Neural progenitor cell (in vitro differentiated cells): ENCODE measurements at regions not wholly inside any gene's neighbourhood (a gene's known extent, or its start where the extent isn't known, plus 50 kb on each side); places are given as distances from the start of the nearest gene placed in this dataset.

Experiments
- DNase-seq: peaks from one replicate; pipeline ENCODE4 v3.0.0-alpha.2; 2016; ENCODE audit warnings: low spot score
- H2AFZ ChIP-seq: fragments of 200-600 bp; sonication (generic); replicated peaks from 2 replicates; pipeline ENCODE4 v1.6.1; 2016; ENCODE audit warnings: antibody characterized with exemption
- H3F3A ChIP-seq: fragments of 200-600 bp; sonication (generic); 2 replicates; pipeline ENCODE4 v1.6.1; 2016; ENCODE audit warnings: antibody characterized with exemption, low read depth
- H3K27ac ChIP-seq: fragments of 200-600 bp; sonication (generic); 2 replicates; pipeline ENCODE4 v1.5.1; 2016; ENCODE audit warnings: mild to moderate bottlenecking
- H3K27me3 ChIP-seq: fragments of 200-600 bp; sonication (generic); 2 replicates; pipeline ENCODE4 v1.6.1; 2016; ENCODE audit warnings: mild to moderate bottlenecking, moderate library complexity
- H3K36me3 ChIP-seq: fragments of 200-600 bp; sonication (generic); 2 replicates; pipeline ENCODE4 v1.5.1; 2016
- H3K4me1 ChIP-seq: fragments of 200-600 bp; sonication (generic); 2 replicates; pipeline ENCODE4 v1.6.1; 2016; ENCODE audit warnings: mixed run types
- H3K4me2 ChIP-seq: fragments of 200-600 bp; sonication (generic); 2 replicates; pipeline ENCODE4 v1.6.1; 2016
- H3K4me3 ChIP-seq: fragments of 200-600 bp; sonication (generic); 2 replicates; pipeline ENCODE4 v1.5.1; 2016
- H3K79me2 ChIP-seq: fragments of 200-600 bp; sonication (generic); 2 replicates; pipeline ENCODE4 v1.6.1; 2016; ENCODE audit warnings: low read depth
- H3K9ac ChIP-seq: fragments of 200-600 bp; sonication (generic); 2 replicates; pipeline ENCODE4 v1.6.1; 2016
- H3K9me3 ChIP-seq: fragments of 200-600 bp; sonication (generic); 2 replicates; pipeline ENCODE4 v1.5.1; 2016; ENCODE audit warnings: low read depth
- H4K20me1 ChIP-seq: fragments of 200-600 bp; sonication (generic); 2 replicates; pipeline ENCODE4 v1.6.1; 2016; ENCODE audit warnings: low read depth
- H3K27ac Mint-ChIP-seq: 3 replicates; pipeline ENCODE4 v1.8.0; 2021; ENCODE audit warnings: mixed read lengths
- H3K27me3 Mint-ChIP-seq: 2 replicates; pipeline ENCODE4 v1.8.0; 2022; ENCODE audit warnings: low read depth, mild to moderate bottlenecking, inconsistent platforms, moderate library complexity, mixed read lengths; ENCODE audit not compliant: insufficient read depth
- H3K36me3 Mint-ChIP-seq: 3 replicates; pipeline ENCODE4 v1.8.0; 2021; ENCODE audit warnings: mixed read lengths
- H3K4me1 Mint-ChIP-seq: 3 replicates; pipeline ENCODE4 v1.8.0; 2021; ENCODE audit warnings: mixed read lengths
- H3K4me3 Mint-ChIP-seq: 3 replicates; pipeline ENCODE4 v1.8.0; 2021; ENCODE audit warnings: mild to moderate bottlenecking, moderate library complexity, mixed read lengths
- H3K9me3 Mint-ChIP-seq: 3 replicates; pipeline ENCODE4 v1.8.0; 2020; ENCODE audit warnings: mixed read lengths
- EZH2 ChIP-seq: fragments of 200-600 bp; sonication (generic); IDR thresholded peaks from 2 replicates; pipeline ENCODE4 v1.6.1; 2017; ENCODE audit warnings: antibody characterized with exemption, mild to moderate bottlenecking, moderate library complexity
- EZH2phosphoT487 ChIP-seq: fragments of 200-600 bp; sonication (generic); IDR thresholded peaks from 2 replicates; pipeline ENCODE4 v1.6.1; 2017; ENCODE audit warnings: antibody characterized with exemption
- TF ChIP-seq, protein P1 (sequence below): fragments of 200-600 bp; sonication (generic); IDR thresholded peaks from 2 replicates; pipeline ENCODE4 v1.5.1; 2017; ENCODE audit warnings: antibody characterized with exemption, mild to moderate bottlenecking

- Histone ChIP-seq H3K9me3 (no peaks in the 10 kb centered on the region), H3F3A (peaks cover 12% of the 10 kb centered on the region), H4K20me1 (no peaks in the 10 kb centered on the region), H3K9ac (no peak overlapping the region), H3K79me2 (no peaks in the 10 kb centered on the region), H2AFZ (peak overlapping the region; percentile 23), H3K27ac (peak overlapping the region; percentile 4), H3K27me3 (peaks cover 9% of the 10 kb centered on the region), H3K4me1 (peaks cover 20% of the 10 kb centered on the region), H3K4me3 (no peak overlapping the region), H3K4me2 (peak overlapping the region; percentile 51), H3K36me3 (no peaks in the 10 kb centered on the region)
- peaks cover 3% of the 10 kb centered on the region for H3K9me3 Mint-ChIP-seq
- peaks cover 13% of the 10 kb centered on the region for H3K4me1 Mint-ChIP-seq
- H3K36me3 Mint-ChIP-seq, result no peaks in the 10 kb centered on the region
- H3K4me3 Mint-ChIP-seq, result no peak overlapping the region
- peak; percentile 62 for DNase-seq
- H3K27me3 Mint-ChIP-seq, result peaks cover 10% of the 10 kb centered on the region
- H3K27ac Mint-ChIP-seq, result peak overlapping the region; percentile 57
- TF ChIP-seq EZH2phosphoT487 (no peak), EZH2 (no peak)
- TF ChIP-seq, protein P1, sequence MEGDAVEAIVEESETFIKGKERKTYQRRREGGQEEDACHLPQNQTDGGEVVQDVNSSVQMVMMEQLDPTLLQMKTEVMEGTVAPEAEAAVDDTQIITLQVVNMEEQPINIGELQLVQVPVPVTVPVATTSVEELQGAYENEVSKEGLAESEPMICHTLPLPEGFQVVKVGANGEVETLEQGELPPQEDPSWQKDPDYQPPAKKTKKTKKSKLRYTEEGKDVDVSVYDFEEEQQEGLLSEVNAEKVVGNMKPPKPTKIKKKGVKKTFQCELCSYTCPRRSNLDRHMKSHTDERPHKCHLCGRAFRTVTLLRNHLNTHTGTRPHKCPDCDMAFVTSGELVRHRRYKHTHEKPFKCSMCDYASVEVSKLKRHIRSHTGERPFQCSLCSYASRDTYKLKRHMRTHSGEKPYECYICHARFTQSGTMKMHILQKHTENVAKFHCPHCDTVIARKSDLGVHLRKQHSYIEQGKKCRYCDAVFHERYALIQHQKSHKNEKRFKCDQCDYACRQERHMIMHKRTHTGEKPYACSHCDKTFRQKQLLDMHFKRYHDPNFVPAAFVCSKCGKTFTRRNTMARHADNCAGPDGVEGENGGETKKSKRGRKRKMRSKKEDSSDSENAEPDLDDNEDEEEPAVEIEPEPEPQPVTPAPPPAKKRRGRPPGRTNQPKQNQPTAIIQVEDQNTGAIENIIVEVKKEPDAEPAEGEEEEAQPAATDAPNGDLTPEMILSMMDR, result no peak
Observed at GRCh38 chr11:69931994-69932910, 113.0 kb upstream of the FGF3 start.

- H3K9ac ChIP-seq, result no peak overlapping the region
- no peaks in the 10 kb centered on the region for H3K79me2 ChIP-seq
- no peak overlapping the region for H2AFZ ChIP-seq
- peaks cover 10% of the 10 kb centered on the region for H3K27me3 Mint-ChIP-seq
- H3K36me3 ChIP-seq, result no peaks in the 10 kb centered on the region
- DNase-seq, result no peak
- peaks cover 9% of the 10 kb centered on the region for H3K27me3 ChIP-seq
- peaks cover 12% of the 10 kb centered on the region for H3F3A ChIP-seq
- peaks cover 20% of the 10 kb centered on the region for H3K4me1 ChIP-seq
- no peaks in the 10 kb centered on the region for H3K9me3 ChIP-seq
- TF ChIP-seq EZH2phosphoT487 (no peak), EZH2 (no peak)
- TF ChIP-seq, protein P1, result no peak
- H4K20me1 ChIP-seq, result no peaks in the 10 kb centered on the region
- H3K4me3 ChIP-seq, result no peak overlapping the region
- no peaks in the 10 kb centered on the region for H3K36me3 Mint-ChIP-seq
- no peak overlapping the region for H3K4me2 ChIP-seq
- no peak overlapping the region for H3K4me3 Mint-ChIP-seq
- H3K27ac Mint-ChIP-seq, result peak overlapping the region; percentile 50
- peaks cover 3% of the 10 kb centered on the region for H3K9me3 Mint-ChIP-seq
- no peak overlapping the region for H3K27ac ChIP-seq
- H3K4me1 Mint-ChIP-seq, result peaks cover 24% of the 10 kb centered on the region
Observed at GRCh38 chr11:69934861-69935494, 115.8 kb upstream of the FGF3 start.

DNA sequence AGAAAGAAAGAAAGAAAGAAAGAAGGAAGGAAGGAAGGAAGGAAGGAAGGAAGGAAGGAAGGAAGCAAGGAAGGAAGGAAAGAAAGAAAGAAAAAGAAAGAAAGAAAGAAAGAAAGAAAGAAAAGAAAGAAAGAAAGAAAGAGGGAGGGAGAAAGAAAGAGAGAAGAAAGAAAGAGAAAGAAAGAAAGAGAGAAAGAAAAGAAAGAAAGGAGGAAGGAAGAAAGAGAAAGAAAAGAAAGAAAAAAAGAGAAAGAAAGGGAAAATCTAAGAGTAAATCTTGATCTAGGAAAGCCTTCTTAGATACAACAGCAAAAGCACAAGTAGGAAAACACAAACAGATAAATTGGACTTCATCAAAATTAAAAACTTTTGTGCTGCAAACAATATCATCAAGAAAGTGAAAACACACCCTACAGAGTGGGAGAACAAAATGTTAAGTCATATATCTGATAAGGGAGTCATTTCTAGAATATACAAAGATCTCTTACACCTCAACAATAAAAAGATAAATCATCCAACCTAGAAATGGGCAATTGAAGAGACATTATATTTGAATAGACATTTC lies 116.8 kb upstream of the FGF3 start:
- Histone ChIP-seq H3F3A (peaks cover 12% of the 10 kb centered on the region), H2AFZ (no peak overlapping the region), H3K4me3 (no peak overlapping the region), H3K36me3 (no peaks in the 10 kb centered on the region), H3K4me1 (peaks cover 20% of the 10 kb centered on the region), H3K4me2 (no peak overlapping the region), H3K9ac (no peak overlapping the region), H3K9me3 (no peaks in the 10 kb centered on the region), H3K27me3 (peaks cover 9% of the 10 kb centered on the region), H3K27ac (no peak overlapping the region), H4K20me1 (no peaks in the 10 kb centered on the region), H3K79me2 (no peaks in the 10 kb centered on the region)
- TF ChIP-seq EZH2phosphoT487 (no peak), EZH2 (no peak)
- TF ChIP-seq, protein P1, result no peak
- H3K4me1 Mint-ChIP-seq, result peaks cover 30% of the 10 kb centered on the region
- H3K27ac Mint-ChIP-seq, result no peak overlapping the region
- H3K36me3 Mint-ChIP-seq, result no peaks in the 10 kb centered on the region
- H3K4me3 Mint-ChIP-seq, result no peak overlapping the region
- H3K9me3 Mint-ChIP-seq, result no peaks in the 10 kb centered on the region
- DNase-seq, result no peak
- H3K27me3 Mint-ChIP-seq, result peaks cover 10% of the 10 kb centered on the region
